Stimulated activated CD8-positive, alpha-beta memory T cell treated with anti-CD3 and anti-CD28 coated beads, Interleukin-4, amount 100 ng/mL, for 24 hours (primary cell): ENCODE measurements at regions not wholly inside any gene's neighbourhood (a gene's known extent, or its start where the extent isn't known, plus 50 kb on each side); places are given as distances from the start of the nearest gene placed in this dataset.

ENCODE experiments used
- DNase-seq: peaks from one replicate; pipeline ENCODE4 v3.0.0-alpha.2; 2020; ENCODE audit warnings: low read depth

- DNase-seq, result no peak
These were observed 51.0 kb upstream of the KLF13 start for GRCh38 chr15:31275331-31276262.

GRCh38 chr15:31276596-31277298 lies 49.9 kb upstream of the KLF13 start:
- DNase-seq, result no peak
